GM18907 (cell line): ENCODE measurements at regions not wholly inside any gene's neighbourhood (a gene's known extent, or its start where the extent isn't known, plus 50 kb on each side); places are given as distances from the start of the nearest gene placed in this dataset.
"Not testable (repeated sequence)": the region's sequence is repeated elsewhere in the genome, so short reads cannot be mapped to it uniquely, and the experiment has no call there.

Experiments
- ATAC-seq: cut with Tn5 transposase; IDR thresholded peaks from one replicate; pipeline ENCODE4 v1.9.1; 2021; ENCODE audit warnings: mild to moderate bottlenecking, moderate library complexity; ENCODE audit not compliant: unreplicated experiment

- no peak for ATAC-seq
Observed at GRCh38 chr4:83932750-83933391, 397.0 kb downstream of the GPAT3 start.

GRCh38 chr4:83931659-83932438 is 395.9 kb downstream of the GPAT3 start:
- no peak for ATAC-seq

- ATAC-seq: no peak
Observed at GRCh38 chr4:83929550-83929949, 393.6 kb downstream of the GPAT3 start.

- no peak for ATAC-seq
Observed at GRCh38 chr4:83926950-83927349, 391.0 kb downstream of the GPAT3 start.

GRCh38 chr4:83923341-83923740 is 387.4 kb downstream of the GPAT3 start:
- ATAC-seq: no peak

GRCh38 chr4:83922402-83922801 is 386.5 kb downstream of the GPAT3 start:
- ATAC-seq: no peak

- no peak for ATAC-seq
Observed at GRCh38 chr4:83921124-83921523, 385.2 kb downstream of the GPAT3 start.

- ATAC-seq: no peak
Observed at GRCh38 chr4:83920375-83920774, 384.5 kb downstream of the GPAT3 start.

GRCh38 chr4:83917572-83917971 is 381.7 kb downstream of the GPAT3 start:
- ATAC-seq: no peak

GRCh38 chr4:83910693-83911092 is 374.8 kb downstream of the GPAT3 start:
- no peak for ATAC-seq

- no peak for ATAC-seq
Observed at GRCh38 chr4:83906561-83906960, 370.7 kb downstream of the GPAT3 start.

GRCh38 chr4:83905952-83906351 is 370.0 kb downstream of the GPAT3 start:
- peak; percentile 62 for ATAC-seq

- ATAC-seq: not testable (repeated sequence)
Observed at GRCh38 chr4:83903740-83904139, 367.8 kb downstream of the GPAT3 start.

- no peak for ATAC-seq
Observed at GRCh38 chr4:83894831-83895230, 358.9 kb downstream of the GPAT3 start.

GRCh38 chr4:83890816-83891215 is 354.9 kb downstream of the GPAT3 start:
- no peak for ATAC-seq

- ATAC-seq: no peak
Observed at GRCh38 chr4:83890231-83890630, 354.3 kb downstream of the GPAT3 start.

- no peak for ATAC-seq
Observed at GRCh38 chr4:83889802-83890201, 353.9 kb downstream of the GPAT3 start.

- ATAC-seq: no peak
Observed at GRCh38 chr4:83885256-83886182, 349.6 kb downstream of the GPAT3 start.

GRCh38 chr4:83876047-83876446 is 340.1 kb downstream of the GPAT3 start:
- ATAC-seq: no peak

- no peak for ATAC-seq
Observed at GRCh38 chr4:83875437-83875836, 339.5 kb downstream of the GPAT3 start.

- ATAC-seq: no peak
Observed at GRCh38 chr4:83873996-83874395, 338.1 kb downstream of the GPAT3 start.
